SK-N-MC (cell line): ENCODE measurements at regions not wholly inside any gene's neighbourhood (a gene's known extent, or its start where the extent isn't known, plus 50 kb on each side); places are given as distances from the start of the nearest gene placed in this dataset.

Source experiments
- EZH2 ChIP-seq: fragments of 200-600 bp; sonication (generic); IDR thresholded peaks from one replicate; pipeline ENCODE4 v1.6.1; 2017; ENCODE audit warnings: antibody characterized with exemption
- FOXP2 ChIP-seq: optimal IDR thresholded peaks from 2 replicates; pipeline ENCODE3; 2011; ENCODE audit warnings: mild to moderate bottlenecking, moderate library complexity; ENCODE audit not compliant: insufficient read depth; ENCODE audit errors: extremely low read length, control extremely low read depth
- POLR2AphosphoS5 ChIP-seq: IDR thresholded peaks from 2 replicates; pipeline ENCODE4 v1.6.1; 2012; ENCODE audit warnings: mild to moderate bottlenecking, low read depth, low read length, borderline replicate concordance

GRCh38 chr10:38226385-38226784 lies 132.2 kb downstream of the ZNF37A start:
- TF ChIP-seq EZH2 (no peak), POLR2AphosphoS5 (no peak), FOXP2 (no peak)
